Natural killer cell treated with Interleukin-12 subunit alpha and Interleukin-12 subunit beta and Interleukin-15 and Interleukin-18, amount 100 ng/mL, for 72 hours (primary cell): ENCODE measurements at regions not wholly inside any gene's neighbourhood (a gene's known extent, or its start where the extent isn't known, plus 50 kb on each side); places are given as distances from the start of the nearest gene placed in this dataset.
"Not testable (repeated sequence)": the region's sequence is repeated elsewhere in the genome, so short reads cannot be mapped to it uniquely, and the experiment has no call there.

Experiments
- ATAC-seq, 2 donors: fragments of 150-1000 bp; cut with Tn5 transposase in 1 of 2; sonication (Bioruptor Pico), chemical (Tn5 transposase) in 1 of 2; 2 replicates each; pipeline ENCODE4 v1.10.0; 2021
- DNase-seq: peaks from one replicate; pipeline ENCODE4 v3.0.0; 2022; ENCODE audit warnings: low spot score
- H3K27ac Mint-ChIP-seq, 2 donors: 1 replicate in 1 of 2; 2 replicates in 1 of 2; pipeline ENCODE4 v1.8.0; 2022; ENCODE audit warnings: mixed read lengths in 2 of 2, mild to moderate bottlenecking in 1 of 2, moderate library complexity in 1 of 2
- H3K27me3 Mint-ChIP-seq, 2 donors: 1 replicate in 1 of 2; 2 replicates in 1 of 2; pipeline ENCODE4 v1.8.0; 2022; ENCODE audit warnings: mixed read lengths in 2 of 2
- H3K36me3 Mint-ChIP-seq: one replicate; pipeline ENCODE4 v1.8.0; 2022; ENCODE audit warnings: mixed read lengths
- H3K4me1 Mint-ChIP-seq, 2 donors: 1 replicate in 1 of 2; 2 replicates in 1 of 2; pipeline ENCODE4 v1.8.0; 2022; ENCODE audit warnings: low read depth in 2 of 2, mixed read lengths in 2 of 2, mild to moderate bottlenecking in 1 of 2
- H3K4me3 Mint-ChIP-seq: one replicate; pipeline ENCODE4 v1.8.0; 2022; ENCODE audit warnings: mixed read lengths
- H3K9me3 Mint-ChIP-seq: 2 replicates; pipeline ENCODE4 v1.8.0; 2022; ENCODE audit warnings: mixed read lengths

DNA sequence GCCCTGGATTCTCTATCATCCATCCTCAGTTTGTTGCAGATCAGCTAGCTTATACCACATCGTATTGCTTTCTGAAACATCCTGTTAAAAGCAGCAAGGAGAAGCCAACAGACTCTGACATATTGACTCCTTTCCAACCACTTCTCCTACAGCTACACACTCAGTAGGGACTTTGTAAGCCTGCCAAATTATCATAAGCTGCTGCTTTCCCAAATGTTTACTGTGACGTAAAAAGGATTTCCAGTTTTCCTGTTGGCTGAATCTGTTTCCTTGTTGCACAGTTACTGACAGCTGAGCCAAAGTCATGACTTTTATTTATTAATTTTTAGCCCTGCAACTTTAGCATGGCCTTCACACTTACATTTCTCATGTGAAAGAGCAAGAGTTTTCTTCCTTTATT, 294.3 kb downstream of the KCNJ3 start:
- Mint-ChIP-seq H3K9me3 (peaks cover 3% of the 10 kb centered on the region), H3K27ac (no peak overlapping the region), H3K36me3 (no peaks in the 10 kb centered on the region), H3K4me3 (no peak overlapping the region), H3K4me1 (no peaks in the 10 kb centered on the region), H3K27me3 (no peaks in the 10 kb centered on the region)
- DNase-seq (no peak), ATAC-seq (no peak)

DNA sequence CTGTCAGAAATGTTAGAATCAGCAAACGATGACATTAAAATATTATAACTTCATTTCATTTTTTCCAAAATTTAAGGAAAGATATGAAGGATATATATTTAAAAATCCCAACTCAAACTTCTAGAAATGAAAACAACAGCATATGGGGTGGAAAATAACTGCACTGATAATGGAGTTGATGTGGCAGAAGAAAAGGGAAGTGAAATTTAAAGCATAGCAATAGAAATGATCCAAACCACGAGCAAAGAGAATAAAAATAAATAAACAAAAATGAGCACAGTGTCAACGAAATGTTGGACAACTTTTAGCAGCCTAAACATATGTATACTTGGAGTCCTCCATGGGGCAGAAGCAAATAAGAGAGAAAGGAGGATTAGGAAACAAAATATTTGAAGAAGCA, 280.2 kb downstream of the KCNJ3 start:
- Mint-ChIP-seq H3K27ac (no peak overlapping the region), H3K27me3 (no peaks in the 10 kb centered on the region), H3K36me3 (no peaks in the 10 kb centered on the region), H3K9me3 (peaks cover 18% of the 10 kb centered on the region), H3K4me1 (no peaks in the 10 kb centered on the region), H3K4me3 (no peak overlapping the region)
- DNase-seq = no peak
- ATAC-seq = no peak

DNA sequence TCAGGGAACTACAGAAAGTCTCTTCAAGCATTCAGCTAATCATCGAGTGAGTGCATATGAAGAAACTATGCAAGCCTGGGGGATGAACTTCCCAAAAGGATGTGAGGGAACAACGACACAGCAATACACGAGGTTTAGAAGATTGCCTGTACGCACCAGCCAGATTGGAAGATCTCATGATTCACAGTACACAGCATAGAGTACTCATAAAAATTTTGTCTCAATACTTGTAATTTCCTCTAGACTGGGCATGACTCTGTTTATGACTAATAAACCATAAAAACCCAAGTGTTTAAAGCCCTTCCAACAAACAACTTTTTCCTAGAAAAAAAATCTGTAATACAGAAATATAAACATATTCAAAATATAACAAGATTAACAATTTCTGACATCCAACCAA, 279.7 kb downstream of the KCNJ3 start:
- DNase-seq = no peak
- ATAC-seq = no peak
- H3K27ac Mint-ChIP-seq = no peak overlapping the region
- H3K36me3 Mint-ChIP-seq = no peaks in the 10 kb centered on the region
- no peaks in the 10 kb centered on the region for H3K4me1 Mint-ChIP-seq
- H3K4me3 Mint-ChIP-seq = no peak overlapping the region
- peaks cover 15% of the 10 kb centered on the region for H3K9me3 Mint-ChIP-seq
- H3K27me3 Mint-ChIP-seq = no peaks in the 10 kb centered on the region

DNA sequence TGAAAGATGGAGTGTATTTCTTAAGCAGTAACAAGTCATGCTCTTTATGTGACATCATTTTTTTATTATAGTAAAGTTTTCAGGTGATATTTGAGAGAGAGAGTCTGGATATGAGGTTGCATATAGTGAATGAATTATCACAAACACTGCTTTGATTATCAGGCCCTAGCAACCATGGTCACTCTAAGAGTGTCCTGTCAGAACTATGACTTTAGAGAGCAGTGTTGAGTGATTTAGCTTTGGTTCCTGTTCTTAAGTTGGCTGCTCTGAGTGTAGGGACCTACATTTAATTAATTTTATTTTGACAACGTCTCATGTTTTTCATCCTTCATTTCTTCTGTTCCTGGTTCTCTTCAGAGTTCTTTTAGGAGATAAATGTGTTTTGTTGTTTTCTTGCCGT, 275.5 kb downstream of the KCNJ3 start:
- ATAC-seq (no peak), DNase-seq (no peak)
- H3K4me3 Mint-ChIP-seq = no peak overlapping the region
- H3K27ac Mint-ChIP-seq = no peak overlapping the region
- H3K4me1 Mint-ChIP-seq = no peaks in the 10 kb centered on the region
- H3K36me3 Mint-ChIP-seq = peaks cover 6% of the 10 kb centered on the region
- no peaks in the 10 kb centered on the region for H3K27me3 Mint-ChIP-seq
- peaks cover 16% of the 10 kb centered on the region for H3K9me3 Mint-ChIP-seq

DNA sequence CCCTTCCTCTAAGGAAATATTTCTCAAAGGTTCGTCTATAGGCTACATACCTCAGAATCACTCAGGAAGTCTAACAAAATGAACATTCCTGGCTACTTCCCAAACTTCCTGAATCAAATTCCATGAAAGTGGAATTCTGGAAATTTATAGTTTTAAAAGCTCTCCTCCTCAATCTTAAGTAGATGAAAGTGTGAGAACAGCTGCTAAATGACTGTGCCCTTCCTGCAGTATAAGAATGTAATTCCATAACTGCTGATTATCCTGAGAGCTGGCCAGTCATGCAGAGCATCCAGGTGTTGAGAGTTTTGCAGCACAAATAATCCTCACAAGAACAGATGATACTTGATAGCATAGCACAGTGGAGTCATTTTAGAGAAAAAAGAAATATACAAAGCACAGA, 265.0 kb downstream of the KCNJ3 start:
- no peak for DNase-seq
- Mint-ChIP-seq H3K27me3 (no peaks in the 10 kb centered on the region), H3K4me3 (no peak overlapping the region), H3K4me1 (no peaks in the 10 kb centered on the region), H3K9me3 (peaks cover 11% of the 10 kb centered on the region), H3K27ac (no peak overlapping the region), H3K36me3 (peaks cover 8% of the 10 kb centered on the region)
- no peak for ATAC-seq

DNA sequence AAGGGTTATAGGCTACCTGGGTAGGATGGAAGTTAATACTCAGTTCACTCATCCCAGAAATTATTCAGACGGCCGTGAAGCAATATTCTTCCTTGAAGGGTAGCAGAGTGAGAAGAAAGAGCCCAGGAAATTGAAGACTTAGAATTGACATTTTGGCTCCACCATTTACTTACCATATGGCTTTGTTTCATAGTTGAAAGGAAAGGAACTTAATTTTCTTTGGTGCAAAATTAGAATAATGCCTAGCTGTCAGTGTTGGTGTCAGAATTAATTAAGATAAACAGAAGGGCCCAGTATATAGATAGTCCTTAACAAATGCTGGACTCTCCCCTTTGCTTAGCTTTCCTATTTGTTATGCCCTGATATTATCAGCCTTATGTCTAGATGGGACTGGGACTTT, 263.2 kb downstream of the KCNJ3 start:
- Mint-ChIP-seq H3K4me3 (no peak overlapping the region), H3K36me3 (peaks cover 10% of the 10 kb centered on the region), H3K27me3 (no peaks in the 10 kb centered on the region), H3K4me1 (no peaks in the 10 kb centered on the region), H3K27ac (no peak overlapping the region), H3K9me3 (peaks cover 15% of the 10 kb centered on the region)
- DNase-seq (no peak), ATAC-seq (no peak)

DNA sequence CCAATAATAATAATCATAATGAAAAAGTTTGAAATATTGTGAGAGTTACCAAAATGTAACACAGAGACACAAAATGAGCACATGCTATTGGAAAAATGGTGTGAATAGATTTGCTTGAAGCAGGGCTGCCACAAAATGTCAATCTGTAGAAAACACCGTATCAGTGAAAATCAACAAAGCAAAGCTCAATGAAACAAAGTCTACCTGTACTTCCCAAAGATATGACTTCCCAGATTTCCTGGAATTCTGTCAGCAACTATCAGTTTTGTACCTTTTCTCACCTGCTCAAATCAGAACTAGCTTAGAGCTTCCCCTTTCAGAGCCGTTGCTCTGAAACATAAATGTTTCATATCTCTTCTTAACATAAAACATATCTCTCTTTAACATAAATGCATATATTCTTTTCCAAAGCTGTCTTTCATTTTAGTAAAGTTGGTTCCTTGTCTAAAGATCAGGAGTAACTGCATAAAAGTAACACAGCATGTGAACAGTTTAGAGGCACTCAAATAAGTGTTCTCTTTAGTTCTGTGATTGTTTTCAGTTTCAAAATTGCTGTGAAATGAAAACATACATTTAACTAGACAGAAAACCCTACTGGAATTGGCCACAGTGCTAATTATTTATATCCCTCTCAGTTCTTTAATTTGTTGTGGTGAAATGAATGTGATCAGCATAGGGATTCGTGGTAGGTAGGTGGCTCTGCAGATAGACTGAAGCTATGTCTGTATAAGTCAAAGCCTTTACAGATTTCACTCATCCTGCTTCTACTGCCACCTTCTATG, 262.5 kb downstream of the KCNJ3 start:
- peaks cover 10% of the 10 kb centered on the region for H3K36me3 Mint-ChIP-seq
- no peaks in the 10 kb centered on the region for H3K4me1 Mint-ChIP-seq
- no peak overlapping the region for H3K27ac Mint-ChIP-seq
- no peak for ATAC-seq
- H3K4me3 Mint-ChIP-seq = no peak overlapping the region
- H3K27me3 Mint-ChIP-seq = no peaks in the 10 kb centered on the region
- H3K9me3 Mint-ChIP-seq = peaks cover 11% of the 10 kb centered on the region
- no peak for DNase-seq

DNA sequence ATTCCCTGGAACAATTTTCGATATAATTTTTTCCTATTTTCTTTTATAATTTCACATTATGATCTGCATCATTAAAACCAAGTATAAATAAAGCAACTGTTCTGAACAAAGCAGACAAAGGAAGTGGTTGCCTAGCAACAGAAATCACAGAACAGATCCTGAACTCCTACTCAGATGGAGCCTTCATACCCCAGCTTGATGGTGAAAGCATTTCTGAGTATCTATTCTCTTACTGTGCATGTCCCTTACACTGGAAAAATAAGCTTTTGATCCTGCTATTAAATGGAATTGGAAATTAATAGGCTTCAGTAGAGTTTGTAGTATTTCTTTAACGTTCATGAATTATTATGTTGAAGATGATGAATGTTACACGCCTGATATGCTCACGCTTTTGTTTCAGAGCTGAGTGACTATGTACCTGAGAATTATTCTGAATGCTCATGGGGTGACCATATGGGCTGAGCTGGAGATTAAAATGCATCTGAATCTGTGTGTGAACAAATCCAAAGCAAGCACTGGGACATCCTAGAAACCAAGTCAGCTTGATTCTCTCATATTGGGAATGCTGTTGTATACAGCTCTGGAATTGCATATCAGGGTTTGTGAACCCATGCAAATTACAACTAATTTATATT, 254.0 kb downstream of the KCNJ3 start:
- no peak for ATAC-seq
- H3K9me3 Mint-ChIP-seq = peaks cover 6% of the 10 kb centered on the region

DNA sequence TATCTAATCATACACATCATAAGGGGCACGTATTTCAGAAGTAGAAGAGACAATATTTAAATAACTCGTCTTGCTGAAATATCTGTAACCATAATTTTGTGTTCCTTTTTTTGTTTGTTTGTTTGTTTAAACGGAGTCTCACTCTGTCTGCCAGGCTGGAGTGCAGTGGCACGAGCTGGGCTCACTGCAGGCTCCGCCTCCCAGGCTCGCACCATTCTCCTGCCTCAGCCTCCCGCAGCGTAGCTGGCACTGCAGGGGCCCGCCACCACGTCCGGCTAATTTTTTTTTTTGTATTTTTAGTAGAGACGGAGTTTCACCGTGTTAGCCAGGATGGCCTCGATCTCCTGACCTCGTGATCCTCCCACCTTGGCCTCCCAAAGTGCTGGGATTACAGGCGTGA, 248.9 kb downstream of the KCNJ3 start:
- not testable (repeated sequence) for H3K4me1 Mint-ChIP-seq, H3K9me3 Mint-ChIP-seq, H3K27ac Mint-ChIP-seq, H3K4me3 Mint-ChIP-seq, H3K27me3 Mint-ChIP-seq, DNase-seq, H3K36me3 Mint-ChIP-seq, ATAC-seq

More for the DNA sequence above, 254.0 kb downstream of the KCNJ3 start:
- Mint-ChIP-seq H3K4me1 (no peaks in the 10 kb centered on the region), H3K36me3 (no peaks in the 10 kb centered on the region), H3K27me3 (no peaks in the 10 kb centered on the region), H3K4me3 (no peak overlapping the region), H3K27ac (no peak overlapping the region)
- no peak for DNase-seq

DNA sequence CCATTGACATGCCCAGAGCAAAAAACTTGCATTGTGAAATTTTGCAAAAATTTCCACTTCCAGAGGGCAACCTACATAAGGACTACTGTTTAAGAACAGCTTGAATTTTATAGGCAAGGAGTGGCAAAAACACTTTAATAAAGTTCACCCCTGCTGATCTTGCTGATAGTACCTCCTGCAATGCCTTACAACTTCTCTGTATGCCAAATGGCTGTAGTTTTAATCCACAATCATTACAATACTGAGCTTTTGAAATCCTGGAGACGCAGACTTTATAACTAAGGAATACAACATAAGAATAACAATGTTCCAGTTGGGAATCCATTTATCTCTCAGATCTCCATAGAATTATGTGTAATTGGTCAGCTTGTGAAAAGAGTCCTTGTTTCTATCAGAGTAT, 247.5 kb downstream of the KCNJ3 start:
- H3K27ac Mint-ChIP-seq = no peak overlapping the region
- ATAC-seq = no peak
- H3K4me3 Mint-ChIP-seq = no peak overlapping the region
- H3K27me3 Mint-ChIP-seq = no peaks in the 10 kb centered on the region
- no peaks in the 10 kb centered on the region for H3K4me1 Mint-ChIP-seq
- no peak for DNase-seq
- no peaks in the 10 kb centered on the region for H3K36me3 Mint-ChIP-seq
- no peaks in the 10 kb centered on the region for H3K9me3 Mint-ChIP-seq

DNA sequence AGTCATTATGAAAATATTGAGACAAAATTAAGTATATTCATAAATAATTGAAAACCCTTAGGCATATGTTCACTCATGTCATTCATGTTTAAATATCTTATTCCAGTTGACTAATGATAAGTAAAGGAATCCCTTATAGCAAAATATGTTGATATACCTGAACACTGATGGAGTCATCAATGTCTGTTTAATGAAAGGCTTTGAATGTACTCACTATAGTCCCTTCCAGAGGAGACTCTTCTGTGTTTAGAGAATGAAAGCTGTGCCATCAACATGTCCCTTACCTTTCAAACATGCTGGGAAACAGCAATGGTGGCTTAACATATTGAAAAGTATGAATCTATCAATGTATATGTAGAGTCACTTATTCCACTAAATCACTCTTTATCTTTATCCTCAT, 242.9 kb downstream of the KCNJ3 start:
- H3K27ac Mint-ChIP-seq = no peak overlapping the region
- H3K27me3 Mint-ChIP-seq = no peaks in the 10 kb centered on the region
- peaks cover 7% of the 10 kb centered on the region for H3K9me3 Mint-ChIP-seq
- no peak overlapping the region for H3K4me3 Mint-ChIP-seq
- no peaks in the 10 kb centered on the region for H3K36me3 Mint-ChIP-seq
- ATAC-seq (no peak), DNase-seq (no peak)
- H3K4me1 Mint-ChIP-seq = no peaks in the 10 kb centered on the region

DNA sequence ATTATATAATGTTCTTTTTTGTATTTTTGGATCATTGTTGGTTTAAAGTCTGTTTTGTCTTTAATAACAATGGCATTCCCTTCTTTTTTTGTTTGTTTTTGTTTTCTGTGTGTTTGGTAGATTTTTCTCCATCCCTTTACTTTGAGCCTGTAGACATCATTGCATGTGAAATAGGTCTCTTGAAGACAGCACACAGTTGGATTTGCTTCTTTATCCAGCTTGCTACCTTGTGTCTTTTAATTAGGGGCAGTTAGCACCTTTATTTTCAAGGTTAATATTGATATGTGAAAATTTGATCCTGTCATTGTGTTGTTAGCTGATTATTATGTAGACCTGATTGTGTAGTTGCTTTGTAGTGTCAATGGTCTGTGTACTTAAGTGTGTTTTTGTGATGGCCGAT, 235.7 kb downstream of the KCNJ3 start:
- H3K27ac Mint-ChIP-seq = no peak overlapping the region
- H3K27me3 Mint-ChIP-seq = no peaks in the 10 kb centered on the region
- H3K4me1 Mint-ChIP-seq = no peaks in the 10 kb centered on the region
- H3K9me3 Mint-ChIP-seq = peaks cover 23% of the 10 kb centered on the region
- peaks cover 17% of the 10 kb centered on the region for H3K36me3 Mint-ChIP-seq
- DNase-seq (no peak), ATAC-seq (no peak)
- H3K4me3 Mint-ChIP-seq = no peak overlapping the region

DNA sequence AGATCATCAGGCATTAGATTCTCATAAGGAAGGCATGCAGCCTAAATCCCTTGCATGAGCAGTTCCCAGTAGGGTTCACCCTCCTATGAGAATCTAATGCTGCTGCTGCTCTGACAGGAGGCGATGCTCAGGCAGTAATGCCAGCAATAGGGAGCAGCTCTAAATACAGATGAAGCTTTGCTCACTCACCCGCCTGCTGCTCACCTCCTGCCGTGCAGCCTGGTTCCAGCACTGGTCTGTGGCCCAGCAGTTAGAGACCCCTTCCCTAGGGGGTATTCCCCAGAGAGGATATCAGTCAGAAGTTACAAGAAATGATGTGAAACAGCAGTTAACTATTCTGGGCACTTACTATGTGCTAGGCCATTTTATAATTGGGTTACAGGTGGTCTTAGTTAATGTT, 226.0 kb downstream of the KCNJ3 start:
- ATAC-seq (no peak), DNase-seq (no peak)
- no peaks in the 10 kb centered on the region for H3K4me1 Mint-ChIP-seq
- no peak overlapping the region for H3K4me3 Mint-ChIP-seq
- no peaks in the 10 kb centered on the region for H3K27me3 Mint-ChIP-seq
- no peaks in the 10 kb centered on the region for H3K36me3 Mint-ChIP-seq
- H3K27ac Mint-ChIP-seq = no peak overlapping the region
- no peaks in the 10 kb centered on the region for H3K9me3 Mint-ChIP-seq

DNA sequence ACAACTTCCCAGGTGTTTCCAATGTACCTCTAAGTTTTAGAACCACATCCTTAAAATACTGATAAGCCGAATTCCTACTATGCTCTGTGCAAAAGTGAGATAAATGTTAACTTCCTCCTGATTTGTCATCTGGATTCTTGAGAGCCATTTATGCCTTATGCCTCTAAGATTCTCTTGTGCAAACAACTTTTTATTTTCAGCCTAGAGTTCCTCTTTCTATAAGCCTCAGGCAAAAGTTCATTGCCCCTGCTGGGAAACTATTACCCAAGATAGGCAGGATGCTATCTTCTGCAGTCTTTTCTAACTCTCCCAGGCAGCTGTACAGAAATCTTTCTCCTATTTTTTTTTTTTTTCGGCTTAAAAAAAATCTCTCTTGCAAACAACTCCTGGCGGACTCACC, 216.1 kb downstream of the KCNJ3 start:
- DNase-seq = no peak
- H3K36me3 Mint-ChIP-seq = no peaks in the 10 kb centered on the region

DNA sequence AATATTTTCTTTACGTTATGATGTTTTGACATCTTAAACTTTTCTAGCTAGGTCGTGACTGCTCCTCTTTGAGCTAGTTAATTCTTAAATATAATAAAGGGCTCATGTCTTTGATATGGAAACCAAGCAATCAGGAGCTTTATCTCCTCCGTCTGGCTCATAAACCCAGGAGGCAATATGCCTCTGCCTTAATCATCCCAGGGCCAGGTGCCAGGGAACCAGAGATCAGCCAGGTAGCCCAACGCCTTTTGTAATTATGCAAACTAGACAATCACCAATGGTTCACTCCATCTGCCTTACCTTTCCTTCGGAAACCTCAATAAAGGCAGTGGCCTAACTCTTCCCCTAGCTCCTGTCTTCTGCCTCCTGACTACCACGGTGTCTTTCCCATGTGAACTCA, 213.7 kb downstream of the KCNJ3 start:
- Mint-ChIP-seq H3K27me3 (no peaks in the 10 kb centered on the region), H3K4me3 (no peak overlapping the region), H3K27ac (no peak overlapping the region), H3K9me3 (peaks cover 16% of the 10 kb centered on the region), H3K36me3 (no peaks in the 10 kb centered on the region), H3K4me1 (no peaks in the 10 kb centered on the region)
- DNase-seq (no peak), ATAC-seq (no peak)

More for the DNA sequence above, 216.1 kb downstream of the KCNJ3 start:
- no peak for ATAC-seq
- no peak overlapping the region for H3K27ac Mint-ChIP-seq
- H3K4me3 Mint-ChIP-seq = no peak overlapping the region
- no peaks in the 10 kb centered on the region for H3K4me1 Mint-ChIP-seq
- no peaks in the 10 kb centered on the region for H3K27me3 Mint-ChIP-seq
- peaks cover 11% of the 10 kb centered on the region for H3K9me3 Mint-ChIP-seq
